Astrocyte (in vitro differentiated cells and primary cell): ENCODE measurements at regions not wholly inside any gene's neighbourhood (a gene's known extent, or its start where the extent isn't known, plus 50 kb on each side); places are given as distances from the start of the nearest gene placed in this dataset.

ENCODE experiments used
- DNase-seq: peaks from one replicate; pipeline ENCODE4 v3.0.0-alpha.2; 2010; ENCODE audit warnings: low read depth
- FAIRE-seq: peaks from 2 replicates; lab custom pipeline; 2011; peaks lifted over from hg19 to GRCh38; lab: Jason Lieb, UNC
- H2AFZ ChIP-seq: 2 replicates; pipeline ENCODE4 v1.6.0; 2012; ENCODE audit warnings: low read depth, low read length, inconsistent platforms
- H3K27ac ChIP-seq: 2 replicates; pipeline ENCODE4 v1.5.1; 2011; ENCODE audit warnings: low read depth, low read length, inconsistent platforms
- H3K27me3 ChIP-seq: 2 replicates; pipeline ENCODE4 v1.6.0; 2011; ENCODE audit warnings: low read length, inconsistent platforms; ENCODE audit not compliant: insufficient read depth
- H3K36me3 ChIP-seq: 2 replicates; pipeline ENCODE4 v1.5.1; 2011; ENCODE audit warnings: low read length, inconsistent platforms; ENCODE audit not compliant: insufficient read depth
- H3K4me1 ChIP-seq: 2 replicates; pipeline ENCODE4 v1.5.1; 2011; ENCODE audit warnings: low read length, inconsistent platforms; ENCODE audit not compliant: insufficient read depth
- H3K4me2 ChIP-seq: 2 replicates; pipeline ENCODE4 v1.6.0; 2012; ENCODE audit warnings: low read length, inconsistent platforms
- H3K4me3 ChIP-seq: 2 replicates; pipeline ENCODE4 v1.5.1; 2011; ENCODE audit warnings: low read depth, mild to moderate bottlenecking, low read length, inconsistent platforms; ENCODE audit not compliant: insufficient read depth
- H3K79me2 ChIP-seq: 2 replicates; pipeline ENCODE4 v1.6.0; 2012; ENCODE audit warnings: mild to moderate bottlenecking, low read length, inconsistent platforms; ENCODE audit not compliant: insufficient read depth
- H3K9ac ChIP-seq: 2 replicates; pipeline ENCODE4 v1.6.0; 2012; ENCODE audit warnings: mild to moderate bottlenecking, low read length, inconsistent platforms
- H3K9me3 ChIP-seq: 2 replicates; pipeline ENCODE4 v1.5.1; 2012; ENCODE audit warnings: low read depth, mild to moderate bottlenecking, low read length, inconsistent platforms; ENCODE audit not compliant: insufficient read depth
- H4K20me1 ChIP-seq: 2 replicates; pipeline ENCODE4 v1.6.0; 2012; ENCODE audit warnings: low read length, inconsistent platforms; ENCODE audit not compliant: insufficient read depth
- H3K27ac Mint-ChIP-seq: one replicate; pipeline ENCODE4 v1.8.0; 2021; ENCODE audit warnings: mild to moderate bottlenecking, mixed read lengths; ENCODE audit not compliant: unreplicated experiment
- H3K27me3 Mint-ChIP-seq: one replicate; pipeline ENCODE4 v1.8.0; 2021; ENCODE audit warnings: low read depth, mixed read lengths; ENCODE audit not compliant: unreplicated experiment
- H3K36me3 Mint-ChIP-seq: one replicate; pipeline ENCODE4 v1.8.0; 2021; ENCODE audit warnings: low read depth, mixed read lengths; ENCODE audit not compliant: unreplicated experiment
- H3K4me1 Mint-ChIP-seq: one replicate; pipeline ENCODE4 v1.8.0; 2021; ENCODE audit warnings: low read depth, mixed read lengths; ENCODE audit not compliant: unreplicated experiment
- H3K4me3 Mint-ChIP-seq: one replicate; pipeline ENCODE4 v1.8.0; 2021; ENCODE audit warnings: mild to moderate bottlenecking, moderate library complexity, mixed read lengths; ENCODE audit not compliant: unreplicated experiment
- H3K9me3 Mint-ChIP-seq: one replicate; pipeline ENCODE4 v1.8.0; 2021; ENCODE audit warnings: mild to moderate bottlenecking, mixed read lengths; ENCODE audit not compliant: unreplicated experiment
- EZH2 ChIP-seq: IDR thresholded peaks from 2 replicates; pipeline ENCODE4 v1.6.1; 2012; ENCODE audit warnings: mild to moderate bottlenecking, low read length, inconsistent platforms; ENCODE audit not compliant: insufficient read depth
- TF ChIP-seq, protein P1 (sequence below): IDR thresholded peaks from 2 replicates; pipeline ENCODE4 v1.5.1; 2011; ENCODE audit warnings: low read depth, mild to moderate bottlenecking, inconsistent platforms, low read length, moderate library complexity; ENCODE audit not compliant: insufficient read depth

DNA sequence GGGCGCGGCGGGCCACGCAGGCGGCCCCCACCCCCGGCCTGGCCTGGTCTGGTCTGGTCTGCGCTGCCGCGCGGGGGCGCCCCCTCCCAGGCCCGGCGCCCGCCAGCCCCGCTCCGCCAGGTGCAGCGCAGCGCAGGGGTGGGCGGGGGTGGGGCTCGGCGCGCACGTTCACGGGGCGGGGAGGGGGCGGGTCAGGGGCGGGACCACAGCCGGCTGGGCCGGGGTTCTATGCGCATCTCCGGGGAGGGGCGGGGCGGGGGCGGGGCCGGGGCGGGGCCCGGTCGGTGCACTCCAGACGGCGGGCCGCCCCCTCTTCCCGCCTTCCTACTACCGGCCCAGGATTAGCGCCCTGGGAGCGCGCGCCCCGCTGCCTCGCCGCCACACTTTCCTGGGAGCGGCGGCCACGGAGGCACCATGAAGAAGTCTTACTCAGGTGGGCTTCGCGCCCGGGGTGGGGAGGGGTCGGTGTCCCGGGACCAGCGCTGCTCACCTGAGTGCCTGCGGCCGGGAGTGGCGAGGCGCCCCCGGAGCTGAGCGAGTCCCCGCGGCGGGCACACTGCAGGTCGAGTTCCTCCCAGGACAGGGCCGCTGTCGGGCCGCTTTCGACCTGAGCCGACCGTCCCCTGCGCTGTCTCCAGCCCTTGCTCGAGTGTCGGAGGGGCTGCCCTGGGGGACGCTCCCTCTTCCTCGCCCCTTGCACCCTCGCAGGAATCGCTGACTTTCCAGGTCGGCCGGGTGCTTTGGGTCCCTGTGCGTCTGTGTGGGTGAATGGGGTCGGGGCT lies 140.5 kb downstream of the SEC14L1 start:
- TF ChIP-seq, protein P1, sequence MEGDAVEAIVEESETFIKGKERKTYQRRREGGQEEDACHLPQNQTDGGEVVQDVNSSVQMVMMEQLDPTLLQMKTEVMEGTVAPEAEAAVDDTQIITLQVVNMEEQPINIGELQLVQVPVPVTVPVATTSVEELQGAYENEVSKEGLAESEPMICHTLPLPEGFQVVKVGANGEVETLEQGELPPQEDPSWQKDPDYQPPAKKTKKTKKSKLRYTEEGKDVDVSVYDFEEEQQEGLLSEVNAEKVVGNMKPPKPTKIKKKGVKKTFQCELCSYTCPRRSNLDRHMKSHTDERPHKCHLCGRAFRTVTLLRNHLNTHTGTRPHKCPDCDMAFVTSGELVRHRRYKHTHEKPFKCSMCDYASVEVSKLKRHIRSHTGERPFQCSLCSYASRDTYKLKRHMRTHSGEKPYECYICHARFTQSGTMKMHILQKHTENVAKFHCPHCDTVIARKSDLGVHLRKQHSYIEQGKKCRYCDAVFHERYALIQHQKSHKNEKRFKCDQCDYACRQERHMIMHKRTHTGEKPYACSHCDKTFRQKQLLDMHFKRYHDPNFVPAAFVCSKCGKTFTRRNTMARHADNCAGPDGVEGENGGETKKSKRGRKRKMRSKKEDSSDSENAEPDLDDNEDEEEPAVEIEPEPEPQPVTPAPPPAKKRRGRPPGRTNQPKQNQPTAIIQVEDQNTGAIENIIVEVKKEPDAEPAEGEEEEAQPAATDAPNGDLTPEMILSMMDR: no peak
- no peak for TF ChIP-seq EZH2
- no peaks in the 10 kb centered on the region for H3K36me3 Mint-ChIP-seq
- Histone ChIP-seq H2AFZ (peak overlapping the region; percentile 72), H3K4me3 (peak overlapping the region; percentile 59), H3K79me2 (peaks cover 10% of the 10 kb centered on the region), H4K20me1 (no peaks in the 10 kb centered on the region), H3K36me3 (no peaks in the 10 kb centered on the region), H3K9ac (peak overlapping the region; percentile 67), H3K9me3 (no peaks in the 10 kb centered on the region), H3K4me1 (peaks cover 49% of the 10 kb centered on the region), H3K27me3 (no peaks in the 10 kb centered on the region), H3K27ac (no peak overlapping the region), H3K4me2 (peak overlapping the region; percentile 90)
- H3K4me3 Mint-ChIP-seq: peak overlapping the region; percentile 78
- H3K27me3 Mint-ChIP-seq: peaks cover 7% of the 10 kb centered on the region
- no peak for DNase-seq
- H3K27ac Mint-ChIP-seq: peak overlapping the region; percentile 18
- no peaks in the 10 kb centered on the region for H3K9me3 Mint-ChIP-seq
- no peak for FAIRE-seq
- H3K4me1 Mint-ChIP-seq: peaks cover 15% of the 10 kb centered on the region

DNA sequence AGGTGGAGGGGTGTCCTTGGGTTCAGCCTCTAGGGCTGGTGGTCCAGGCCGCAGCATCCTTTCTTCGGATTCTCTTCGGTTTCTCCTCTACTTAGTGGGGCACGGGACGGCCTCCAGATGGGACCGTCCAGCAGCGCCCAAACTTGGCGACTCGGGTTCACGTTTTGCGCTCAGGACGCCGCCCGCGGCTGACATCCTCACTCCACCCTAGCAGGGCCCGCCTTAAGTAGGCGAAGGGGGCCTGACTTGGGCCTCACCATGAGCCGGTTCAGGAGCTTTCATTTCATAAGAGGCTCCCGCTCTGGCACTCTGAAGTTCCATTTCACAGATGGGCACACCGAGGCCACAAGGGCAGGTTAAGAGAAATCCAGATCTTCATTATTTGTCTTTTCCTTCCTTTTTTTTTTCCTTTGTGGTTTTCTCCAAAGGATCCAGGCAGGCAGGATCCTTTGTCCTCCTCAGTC lies 141.2 kb downstream of the SEC14L1 start:
- H3K4me1 Mint-ChIP-seq: peaks cover 18% of the 10 kb centered on the region
- DNase-seq (no peak), FAIRE-seq (no peak)
- Histone ChIP-seq H3K4me2 (peak overlapping the region; percentile 90), H2AFZ (peak overlapping the region; percentile 72), H3K36me3 (no peaks in the 10 kb centered on the region), H3K27ac (no peak overlapping the region), H3K9me3 (no peaks in the 10 kb centered on the region), H3K4me1 (peaks cover 55% of the 10 kb centered on the region), H4K20me1 (no peaks in the 10 kb centered on the region), H3K27me3 (no peaks in the 10 kb centered on the region), H3K9ac (peak overlapping the region; percentile 67), H3K79me2 (peaks cover 10% of the 10 kb centered on the region), H3K4me3 (peak overlapping the region; percentile 59)
- H3K36me3 Mint-ChIP-seq: no peaks in the 10 kb centered on the region
- peaks cover 7% of the 10 kb centered on the region for H3K27me3 Mint-ChIP-seq
- peak overlapping the region; percentile 18 for H3K27ac Mint-ChIP-seq
- H3K9me3 Mint-ChIP-seq: no peaks in the 10 kb centered on the region
- TF ChIP-seq, protein P1: no peak
- TF ChIP-seq EZH2: no peak
- H3K4me3 Mint-ChIP-seq: peak overlapping the region; percentile 78
